ENCODE measurements at regions not wholly inside any gene's neighbourhood (a gene's known extent, or its start where the extent isn't known, plus 50 kb on each side); places are given as distances from the start of the nearest gene placed in this dataset.

- TF ChIP-seq CTCF (IDR thresholded peaks at IDR 0.05): no peak
- TF ChIP-seq POLR2A (IDR thresholded peaks at IDR 0.05): no peak
Observed at GRCh38 chr4:1487106-1487505, 80.9 kb upstream of the NKX1-1 start.

Data from testis (tissue), 2 donors.